GM19452 (cell line): ENCODE measurements at regions not wholly inside any gene's neighbourhood (a gene's known extent, or its start where the extent isn't known, plus 50 kb on each side); places are given as distances from the start of the nearest gene placed in this dataset.
"Not testable (repeated sequence)": the region's sequence is repeated elsewhere in the genome, so short reads cannot be mapped to it uniquely, and the experiment has no call there.

ENCODE experiments used
- ATAC-seq: cut with Tn5 transposase; IDR thresholded peaks from one replicate; pipeline ENCODE4 v1.9.1; 2021; ENCODE audit not compliant: unreplicated experiment

DNA sequence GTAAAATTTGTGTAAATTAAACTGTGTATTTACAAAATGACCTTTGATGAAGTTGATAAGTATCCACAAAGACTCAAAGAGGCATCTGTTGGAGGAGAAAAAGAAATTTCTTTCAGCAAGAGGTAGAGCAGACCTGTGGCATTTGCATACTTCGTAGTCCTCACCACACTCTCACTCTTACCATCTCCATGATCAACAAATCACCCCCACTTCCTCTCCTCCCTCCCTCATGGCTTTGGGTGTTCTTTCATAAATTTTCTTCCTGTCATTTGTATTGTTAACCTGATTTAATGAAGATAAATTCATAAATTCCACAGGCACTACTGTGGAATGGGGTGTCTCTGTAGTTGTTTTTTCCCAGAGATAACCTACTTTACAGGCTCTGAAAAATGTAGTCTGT is 366.5 kb downstream of the ZNF674 start:
- no peak for ATAC-seq

GRCh38 chrX:46173159-46173558 is 372.1 kb downstream of the ZNF674 start:
- no peak for ATAC-seq

DNA sequence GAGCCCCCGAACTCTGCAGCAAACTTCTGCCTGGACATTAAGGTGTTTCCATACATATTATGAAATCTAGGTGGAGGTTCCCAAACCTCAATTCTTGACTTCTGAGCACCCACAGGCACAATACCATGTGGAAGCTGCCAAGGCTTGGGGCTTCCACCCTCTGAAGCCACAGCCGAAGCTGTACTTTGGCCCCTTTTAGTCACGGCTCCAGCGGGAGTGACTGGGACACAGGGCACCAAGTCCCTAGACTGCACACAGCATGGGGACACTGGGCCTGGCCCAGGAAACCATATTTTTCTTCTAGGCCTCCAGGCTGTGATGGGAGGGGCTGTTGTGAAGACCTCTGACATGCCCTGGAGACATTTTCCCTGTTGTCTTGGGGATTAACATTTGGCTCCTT is 373.8 kb downstream of the ZNF674 start:
- not testable (repeated sequence) for ATAC-seq

DNA sequence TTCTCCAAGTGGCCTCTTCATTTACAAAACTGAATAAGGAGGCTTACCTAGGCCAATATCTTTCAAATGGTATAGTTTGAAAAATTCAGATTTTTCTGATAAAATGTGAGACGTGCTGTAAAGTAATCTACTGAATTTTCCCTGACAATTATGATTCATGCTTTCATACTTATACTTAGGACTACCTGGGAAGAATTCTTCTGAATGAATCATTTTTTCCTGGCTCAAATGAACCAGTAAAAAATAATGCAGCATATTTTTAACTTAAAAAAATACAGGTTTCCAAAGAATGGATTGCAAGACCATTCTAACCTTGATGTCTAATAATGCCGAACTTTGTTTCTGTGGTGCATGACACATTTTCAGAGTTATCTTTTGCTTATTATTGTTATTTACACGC is 375.4 kb downstream of the ZNF674 start:
- no peak for ATAC-seq

DNA sequence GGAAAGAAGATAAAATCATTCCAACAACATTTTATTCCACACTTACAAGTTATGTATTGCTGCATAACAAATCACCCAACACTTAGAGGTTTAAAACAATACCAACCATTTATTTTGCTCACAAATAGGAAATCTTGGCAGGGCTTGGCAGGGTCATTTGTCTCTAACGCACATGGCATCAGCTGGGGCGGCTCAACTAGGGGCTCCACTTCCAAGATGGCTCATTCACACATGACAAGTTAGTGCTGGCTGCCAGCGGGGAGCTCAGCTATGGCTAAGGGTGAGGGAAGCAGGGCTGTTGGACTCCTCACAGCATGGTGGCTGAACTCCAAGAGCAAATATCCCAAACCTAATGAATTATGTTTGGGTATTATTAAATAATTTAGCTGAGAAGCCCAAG is 377.0 kb downstream of the ZNF674 start:
- no peak for ATAC-seq

DNA sequence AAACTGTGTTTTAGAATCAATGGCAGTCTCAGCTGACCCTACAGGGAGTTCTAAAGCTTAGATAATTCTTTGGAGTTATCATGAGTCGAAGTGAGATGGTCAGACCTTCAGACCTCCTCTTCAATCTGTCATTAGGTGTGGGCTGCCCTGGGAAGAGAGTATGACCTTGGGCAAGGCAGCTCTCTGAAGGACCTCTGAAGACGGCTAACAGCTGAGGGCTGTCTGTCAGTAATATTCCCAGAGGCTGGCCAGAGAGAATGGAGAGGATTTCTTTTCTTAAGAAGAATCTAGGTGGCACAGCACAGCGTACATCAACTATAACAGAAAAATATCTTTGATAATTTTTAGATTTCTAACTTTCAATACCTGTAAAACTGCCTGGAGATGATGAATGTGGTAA is 379.4 kb downstream of the ZNF674 start:
- ATAC-seq = no peak

DNA sequence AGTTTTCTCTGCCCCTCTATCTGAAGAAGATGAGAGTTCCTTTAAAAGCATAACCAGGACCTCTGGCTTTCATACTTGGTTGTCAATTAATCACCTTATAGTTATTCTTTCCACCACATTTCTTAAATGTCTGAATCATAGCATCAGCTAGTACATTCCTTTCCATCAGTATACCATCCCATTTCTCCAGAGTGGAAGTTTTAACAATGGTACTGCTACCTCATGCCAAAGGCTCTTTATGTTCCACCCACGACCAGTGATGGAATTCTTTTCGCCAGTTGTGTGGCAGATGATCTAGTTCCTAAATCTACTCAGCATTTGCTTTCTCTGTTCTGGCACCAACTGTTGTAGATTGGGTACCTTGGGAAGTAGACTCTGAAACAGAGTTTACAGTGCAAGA is 379.8 kb downstream of the ZNF674 start:
- ATAC-seq = no peak

- no peak for ATAC-seq
Observed at GRCh38 chrX:46152756-46153155, 392.5 kb downstream of the ZNF674 start.

DNA sequence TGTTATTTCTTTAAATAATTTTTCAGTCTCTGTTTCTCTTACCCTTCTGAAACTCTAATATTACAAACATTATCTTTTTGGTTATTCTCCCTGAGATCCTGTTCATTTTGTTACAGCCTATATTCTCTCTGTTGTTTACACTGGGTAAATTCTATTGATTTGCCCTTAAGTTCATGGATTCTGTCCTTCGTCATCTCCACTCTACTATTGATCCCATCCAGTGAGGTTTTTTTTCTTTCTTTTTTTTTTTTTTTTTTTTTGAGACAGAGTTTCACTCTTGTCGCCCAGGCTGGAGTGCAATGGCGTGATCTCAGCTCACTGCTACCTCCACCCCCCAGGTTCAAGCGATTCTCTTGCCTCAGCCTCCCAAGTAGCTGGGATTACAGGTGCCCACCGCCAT is 393.9 kb downstream of the ZNF674 start:
- not testable (repeated sequence) for ATAC-seq

- ATAC-seq = no peak
Observed at GRCh38 chrX:46144566-46144965, 400.7 kb downstream of the ZNF674 start.

DNA sequence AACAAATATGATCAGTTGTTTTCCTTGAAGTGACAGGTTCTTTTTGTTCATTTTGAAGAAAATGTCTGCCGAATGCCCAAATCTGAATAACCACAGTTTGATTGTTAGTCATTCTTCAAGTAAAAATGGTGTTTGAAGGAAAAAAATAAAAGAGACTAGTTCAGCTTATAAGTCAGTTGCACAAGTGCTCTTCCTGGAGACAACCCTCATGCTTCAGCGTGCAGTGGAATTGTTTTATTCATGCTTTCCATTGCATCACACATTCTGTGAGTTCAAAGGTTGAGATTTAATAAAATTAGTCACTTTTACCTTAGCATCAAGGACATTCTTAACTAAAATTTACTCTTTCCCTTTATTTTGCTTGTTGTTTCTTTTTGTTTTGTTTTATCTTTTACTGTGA is 404.9 kb downstream of the ZNF674 start:
- no peak for ATAC-seq

DNA sequence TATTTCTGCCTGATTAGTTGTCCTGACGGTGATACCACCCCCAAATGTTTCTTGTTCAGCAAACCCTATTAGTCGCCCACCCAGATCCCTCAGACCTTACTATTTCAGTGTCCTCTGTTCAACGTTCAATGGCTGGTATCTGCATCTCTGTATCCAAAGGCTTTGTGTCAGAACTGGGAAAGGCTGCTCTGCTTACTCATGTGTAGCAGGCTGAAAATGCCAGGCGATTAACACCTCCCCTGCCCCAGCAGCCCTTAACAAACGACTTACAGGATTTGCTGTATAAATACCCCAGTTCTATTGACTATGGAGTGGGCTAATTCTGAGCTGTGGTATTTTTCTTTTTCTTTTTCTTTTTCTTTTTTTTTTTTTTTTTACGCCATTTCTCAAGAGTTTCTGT is 415.0 kb downstream of the ZNF674 start:
- ATAC-seq = no peak

GRCh38 chrX:46125111-46125510 is 420.1 kb downstream of the ZNF674 start:
- ATAC-seq = no peak

DNA sequence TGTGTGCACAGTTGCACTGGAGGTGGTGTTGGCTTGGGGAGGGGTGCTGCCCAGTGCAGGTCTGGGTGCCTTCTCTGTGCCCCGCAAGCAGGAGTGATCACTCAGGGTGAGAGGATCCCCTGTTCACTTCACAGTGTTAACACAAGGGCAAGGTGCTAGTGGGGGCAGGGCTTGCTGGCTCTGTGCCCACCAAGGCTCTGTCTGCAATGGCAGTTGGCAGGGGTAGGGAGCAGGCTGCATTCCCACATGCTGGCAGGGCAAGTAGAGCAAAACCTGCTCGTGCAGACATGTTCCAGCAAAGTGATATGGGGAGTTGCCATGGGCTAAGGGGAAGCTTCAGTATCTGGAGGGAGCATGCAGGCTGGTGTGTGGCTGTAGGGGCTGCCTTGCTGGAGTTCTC is 428.0 kb downstream of the ZNF674 start:
- no peak for ATAC-seq

DNA sequence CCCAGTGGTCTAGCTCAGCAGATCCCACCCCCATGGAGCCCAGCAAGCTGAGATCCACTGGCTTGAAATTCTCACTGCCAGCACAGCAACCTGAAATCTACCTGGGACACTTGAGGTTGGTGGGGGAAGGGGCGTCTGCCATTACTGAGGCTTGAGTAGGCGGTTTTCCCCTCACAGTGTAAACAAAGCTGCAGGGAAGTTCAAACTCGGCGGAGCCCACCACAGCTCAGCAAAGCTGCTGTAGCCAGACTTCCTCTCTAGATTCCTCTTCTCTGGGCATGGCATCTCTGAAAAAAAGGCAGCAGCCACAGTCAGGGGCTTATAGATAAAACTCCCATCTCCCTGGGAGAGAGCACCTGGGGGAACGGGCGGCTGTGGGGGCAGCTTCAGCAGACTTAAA is 457.9 kb downstream of the ZNF674 start:
- not testable (repeated sequence) for ATAC-seq

DNA sequence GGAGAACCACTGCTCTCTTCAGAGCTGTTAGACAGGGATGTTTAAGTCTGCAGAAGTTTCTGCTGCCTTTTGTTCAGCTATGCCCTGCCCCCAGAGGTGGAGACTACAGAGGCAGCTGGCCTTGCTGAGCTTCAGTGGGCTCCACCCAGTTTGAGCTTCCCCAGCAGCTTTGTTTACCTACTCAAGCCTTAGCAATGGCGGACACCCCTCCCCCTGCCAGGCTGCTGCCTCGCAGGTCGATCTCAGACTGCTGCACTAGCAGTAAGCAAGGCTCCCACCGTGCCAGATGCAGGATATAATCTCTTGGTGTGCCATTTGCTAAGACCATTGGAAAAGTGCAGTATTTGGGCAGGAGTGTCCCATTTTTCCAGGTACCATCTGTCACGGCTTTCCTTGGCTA is 465.1 kb downstream of the ZNF674 start:
- not testable (repeated sequence) for ATAC-seq

DNA sequence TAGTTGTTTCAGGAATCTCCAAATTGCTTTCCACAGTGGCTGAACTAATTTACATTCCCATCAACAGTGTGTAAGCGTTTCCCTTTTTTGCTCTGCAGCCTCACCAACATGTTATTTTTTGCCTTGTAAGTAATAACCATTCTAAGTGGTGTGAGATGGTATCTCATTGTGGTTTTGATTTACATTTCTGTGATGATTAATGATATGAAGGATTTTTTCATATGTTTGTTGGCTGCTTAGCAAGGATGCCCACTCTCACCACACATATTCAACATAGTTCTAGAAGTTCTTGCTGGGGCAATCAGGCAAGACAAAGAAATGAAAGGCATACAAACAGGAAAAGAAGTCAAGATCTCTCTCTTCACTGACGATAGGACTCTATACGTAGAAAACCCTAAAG is 472.4 kb downstream of the ZNF674 start:
- ATAC-seq = no peak

- ATAC-seq = no peak
Observed at GRCh38 chrX:46072372-46072771, 472.8 kb downstream of the ZNF674 start.

DNA sequence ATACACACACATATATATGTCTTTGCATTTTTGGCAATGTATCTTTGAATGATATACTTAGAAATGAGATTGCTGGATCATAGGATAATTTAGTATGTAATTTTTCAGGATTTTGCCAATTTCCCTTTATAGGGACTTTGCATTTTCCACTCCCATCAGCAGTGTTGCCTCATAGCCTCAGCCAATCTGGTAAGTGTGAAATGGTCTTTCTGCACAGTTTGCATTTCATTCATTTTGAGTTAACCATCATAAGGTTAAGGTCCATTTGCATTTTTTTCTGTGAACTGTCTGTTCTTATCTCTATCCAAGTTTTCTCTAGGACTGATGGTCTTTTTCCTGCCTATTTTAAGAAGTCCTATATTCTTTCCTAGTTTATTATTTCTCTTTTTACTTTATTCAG is 474.8 kb downstream of the ZNF674 start:
- ATAC-seq = no peak

DNA sequence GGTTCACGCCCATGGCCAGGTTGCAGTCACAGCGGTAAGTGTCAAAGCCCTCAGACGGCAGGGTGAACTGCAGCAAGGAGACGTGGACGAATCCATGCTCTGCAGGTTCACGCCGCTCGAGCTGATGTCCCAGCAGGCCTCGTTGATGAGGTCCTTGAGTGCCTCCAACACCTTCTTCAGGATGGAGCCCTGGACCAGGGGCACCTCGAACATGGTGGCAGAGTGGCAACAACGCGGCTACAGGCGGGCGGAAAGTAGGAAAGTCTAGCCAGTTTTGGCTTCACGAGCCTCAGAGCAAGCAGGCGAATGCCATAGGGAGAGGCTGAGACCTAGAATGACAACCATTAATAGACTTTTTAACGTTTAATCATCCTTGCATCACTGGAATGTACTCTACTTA is 485.9 kb downstream of the ZNF674 start:
- no peak for ATAC-seq

DNA sequence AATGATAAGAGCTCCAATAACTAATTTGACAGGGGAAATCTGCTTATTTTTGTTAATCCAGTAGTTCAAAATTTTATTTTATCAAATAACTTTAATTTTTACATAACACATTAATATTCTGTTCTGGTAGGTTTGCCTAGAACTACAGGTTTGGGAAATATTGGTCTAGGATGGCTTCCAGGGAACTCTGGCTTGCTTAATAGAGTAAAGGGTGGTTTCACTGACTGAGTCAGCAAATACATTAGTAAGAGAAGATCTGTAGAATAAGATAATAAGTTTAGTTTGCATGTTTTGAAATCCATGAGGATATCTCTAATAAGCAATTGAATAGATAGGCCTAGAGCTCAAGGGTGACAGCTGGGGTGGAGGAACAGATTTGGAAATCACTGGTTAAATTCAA is 500.7 kb downstream of the ZNF674 start:
- ATAC-seq = no peak

DNA sequence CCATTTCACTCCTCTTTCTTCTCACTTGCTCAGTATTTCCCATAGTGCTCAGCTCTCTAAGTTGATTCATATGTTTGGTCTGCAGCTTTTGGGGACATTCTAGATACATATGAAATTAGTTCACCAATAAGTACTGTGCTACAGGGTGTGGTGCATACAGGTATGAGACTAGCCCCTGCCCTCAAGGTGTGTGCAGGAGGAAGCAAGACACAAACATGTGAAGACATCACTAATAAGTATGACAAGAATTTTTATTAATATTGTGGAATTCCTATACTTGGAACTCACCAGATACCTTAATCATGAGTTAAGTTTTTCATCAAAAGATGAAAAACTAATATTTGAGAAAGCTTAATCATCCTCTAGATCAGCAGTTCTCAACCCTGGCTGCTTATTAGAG is 505.2 kb downstream of the ZNF674 start:
- no peak for ATAC-seq

DNA sequence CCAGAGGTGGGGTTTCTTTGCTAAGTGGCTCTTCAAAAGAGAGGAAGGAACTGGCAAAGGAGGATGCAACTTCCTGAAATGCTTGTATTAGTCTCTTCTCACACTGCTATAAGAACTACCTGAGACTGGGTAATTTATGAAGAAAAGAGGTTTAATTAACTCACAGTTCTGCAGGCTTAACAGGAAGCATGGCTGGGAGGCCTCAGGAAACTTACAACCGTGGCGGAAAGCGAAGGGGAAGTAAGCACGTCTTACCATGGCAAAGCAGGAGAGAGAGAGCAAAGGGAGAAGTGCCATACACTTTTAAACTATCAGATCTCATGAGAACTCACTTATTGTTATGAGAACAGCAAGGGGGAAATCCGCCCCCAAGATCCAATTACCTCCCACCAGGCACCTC is 505.7 kb downstream of the ZNF674 start:
- no peak for ATAC-seq

GRCh38 chrX:46036508-46036907 is 508.7 kb downstream of the ZNF674 start:
- no peak for ATAC-seq
